PC-3 (cell line): ENCODE measurements at regions not wholly inside any gene's neighbourhood (a gene's known extent, or its start where the extent isn't known, plus 50 kb on each side); places are given as distances from the start of the nearest gene placed in this dataset.

Experiments used
- ATAC-seq: fragments of 200-7000 bp; cut with Tn5 transposase; 2 replicates; pipeline ENCODE4 v1.9.1; 2020; ENCODE audit warnings: mild to moderate bottlenecking, moderate library complexity
- BruUV-seq: library from RNA; stranded (reverse); fragments of 400-500 nt; replicated peaks from 2 replicates; lab custom pipeline; 2021; lab: Mats Ljungman, UMichigan
- CTCF ChIA-PET: fragments of 300-600 bp; sonication (Branson Sonifier 250); formaldehyde crosslinking; loops from one replicate; lab custom pipeline; 2022; ENCODE audit warnings: antibody characterized with exemption; lab: Charles Lee
- POLR2A ChIA-PET: fragments of 300-600 bp; sonication (Branson Sonifier 250); formaldehyde crosslinking; loops from one replicate; lab custom pipeline; 2022; ENCODE audit warnings: antibody characterized with exemption; ENCODE audit not compliant: unreplicated experiment; lab: Charles Lee
- DNase-seq: peaks from one replicate; pipeline ENCODE4 v3.0.0-alpha.2; 2015
- H2AFZ ChIP-seq: fragments of 300-600 bp; sonication (generic); 2 replicates; pipeline ENCODE4 v1.6.0; 2016; ENCODE audit warnings: antibody characterized with exemption, low read length
- H3F3A ChIP-seq: fragments of 300-600 bp; sonication (generic); one replicate; pipeline ENCODE4 v1.6.0; 2017; ENCODE audit warnings: antibody characterized with exemption, low read length, control low read depth, mild to moderate bottlenecking; ENCODE audit not compliant: unreplicated experiment
- H3K27ac ChIP-seq: fragments of 300-600 bp; sonication (generic); 2 replicates; pipeline ENCODE4 v1.5.1; 2016; ENCODE audit warnings: mild to moderate bottlenecking, low read length
- H3K27me3 ChIP-seq: fragments of 300-600 bp; sonication (generic); 2 replicates; pipeline ENCODE4 v1.6.1; 2016; ENCODE audit warnings: low read length, mixed read lengths
- H3K36me3 ChIP-seq: fragments of 300-600 bp; sonication (generic); 2 replicates; pipeline ENCODE4 v1.6.1; 2016; ENCODE audit warnings: low read depth, mixed run types, low read length, mixed read lengths
- H3K4me1 ChIP-seq: fragments of 300-600 bp; sonication (generic); 2 replicates; pipeline ENCODE4 v1.5.1; 2016; ENCODE audit warnings: low read length; ENCODE audit not compliant: insufficient read depth
- H3K4me2 ChIP-seq: fragments of 300-600 bp; sonication (generic); 2 replicates; pipeline ENCODE4 v1.6.0; 2016; ENCODE audit warnings: low read length
- H3K4me3 ChIP-seq: fragments of 300-600 bp; sonication (generic); 2 replicates; pipeline ENCODE4 v1.5.1; 2016; ENCODE audit warnings: mild to moderate bottlenecking, low read length, mixed read lengths
- H3K79me2 ChIP-seq: fragments of 300-600 bp; sonication (generic); 2 replicates; pipeline ENCODE4 v1.6.1; 2017; ENCODE audit warnings: low read length, mixed read lengths
- H3K9ac ChIP-seq: fragments of 300-600 bp; sonication (generic); 2 replicates; pipeline ENCODE4 v1.6.0; 2016; ENCODE audit warnings: mild to moderate bottlenecking, low read length
- H3K9me2 ChIP-seq: fragments of 300-600 bp; sonication (generic); replicated peaks from 2 replicates; pipeline ENCODE4 v1.6.1; 2016; ENCODE audit warnings: mixed run types, low read length, mixed read lengths
- H3K9me3 ChIP-seq: fragments of 300-600 bp; sonication (generic); 2 replicates; pipeline ENCODE4 v1.6.1; 2016; ENCODE audit warnings: low read length, mixed read lengths
- H4K20me1 ChIP-seq: fragments of 300-600 bp; sonication (generic); 2 replicates; pipeline ENCODE4 v1.6.1; 2016; ENCODE audit warnings: low read length, mixed read lengths
- EZH2 ChIP-seq: fragments of 300-600 bp; sonication (generic); IDR thresholded peaks from one replicate; pipeline ENCODE4 v1.6.1; 2017; ENCODE audit warnings: antibody characterized with exemption, mild to moderate bottlenecking, low read length; ENCODE audit not compliant: unreplicated experiment
- EZH2phosphoT487 ChIP-seq: fragments of 300-600 bp; sonication (generic); IDR thresholded peaks from 2 replicates; pipeline ENCODE4 v1.6.1; 2018; ENCODE audit warnings: mild to moderate bottlenecking, antibody characterized with exemption, low read length, borderline replicate concordance
- intact Hi-C: fragments of 100-400 bp; cut with micrococcal nuclease; formaldehyde crosslinking; loops from 2 replicates; pipeline ENCODE4 v1.9.0; 2023
- TF ChIP-seq, protein P1 (sequence below): fragments of 300-600 bp; sonication (generic); conservative IDR thresholded peaks from 2 replicates; pipeline ENCODE4 v1.5.1; 2017; ENCODE audit warnings: antibody characterized with exemption, low read depth, mild to moderate bottlenecking, low read length

DNA sequence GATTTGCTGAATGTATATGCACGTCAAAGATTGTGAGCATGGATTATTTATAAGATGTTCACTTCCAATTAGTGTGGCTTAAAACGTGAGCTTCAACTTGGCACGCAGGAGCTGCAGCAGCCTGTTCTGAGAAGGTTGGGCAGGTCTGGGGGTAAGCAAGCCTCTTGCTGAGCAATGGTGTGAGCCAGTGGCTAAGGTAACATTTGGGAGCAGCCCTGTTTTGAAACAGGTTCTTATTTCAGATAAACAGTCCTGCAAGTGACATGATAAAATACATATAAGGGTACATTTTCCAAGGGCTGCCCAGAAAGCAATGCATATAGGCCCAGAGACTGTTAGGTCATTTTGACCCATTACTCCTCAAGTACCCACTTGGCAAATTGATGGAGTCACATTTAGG, 415.3 kb downstream of the ZNF521 start:
- Histone ChIP-seq H4K20me1 (no peaks in the 10 kb centered on the region), H3K27me3 (peaks cover 26% of the 10 kb centered on the region), H3K4me1 (no peaks in the 10 kb centered on the region), H3K79me2 (no peaks in the 10 kb centered on the region), H3K4me3 (no peak overlapping the region), H3K27ac (no peak overlapping the region), H3K9ac (no peak overlapping the region), H3K4me2 (no peak overlapping the region), H3K9me3 (no peaks in the 10 kb centered on the region), H3F3A (no peaks in the 10 kb centered on the region), H3K36me3 (no peaks in the 10 kb centered on the region), H2AFZ (no peak overlapping the region), H3K9me2 (no peaks in the 10 kb centered on the region)
- no peak for TF ChIP-seq EZH2phosphoT487
- no peak for TF ChIP-seq EZH2
- TF ChIP-seq, protein P1, sequence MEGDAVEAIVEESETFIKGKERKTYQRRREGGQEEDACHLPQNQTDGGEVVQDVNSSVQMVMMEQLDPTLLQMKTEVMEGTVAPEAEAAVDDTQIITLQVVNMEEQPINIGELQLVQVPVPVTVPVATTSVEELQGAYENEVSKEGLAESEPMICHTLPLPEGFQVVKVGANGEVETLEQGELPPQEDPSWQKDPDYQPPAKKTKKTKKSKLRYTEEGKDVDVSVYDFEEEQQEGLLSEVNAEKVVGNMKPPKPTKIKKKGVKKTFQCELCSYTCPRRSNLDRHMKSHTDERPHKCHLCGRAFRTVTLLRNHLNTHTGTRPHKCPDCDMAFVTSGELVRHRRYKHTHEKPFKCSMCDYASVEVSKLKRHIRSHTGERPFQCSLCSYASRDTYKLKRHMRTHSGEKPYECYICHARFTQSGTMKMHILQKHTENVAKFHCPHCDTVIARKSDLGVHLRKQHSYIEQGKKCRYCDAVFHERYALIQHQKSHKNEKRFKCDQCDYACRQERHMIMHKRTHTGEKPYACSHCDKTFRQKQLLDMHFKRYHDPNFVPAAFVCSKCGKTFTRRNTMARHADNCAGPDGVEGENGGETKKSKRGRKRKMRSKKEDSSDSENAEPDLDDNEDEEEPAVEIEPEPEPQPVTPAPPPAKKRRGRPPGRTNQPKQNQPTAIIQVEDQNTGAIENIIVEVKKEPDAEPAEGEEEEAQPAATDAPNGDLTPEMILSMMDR = no peak
- intact Hi-C loops = no loop called here
- POLR2A ChIA-PET = no interaction called here
- CTCF ChIA-PET = no interaction called here
- no TSS peak for BruUV-seq
- ATAC-seq (no peak), DNase-seq (no peak)

DNA sequence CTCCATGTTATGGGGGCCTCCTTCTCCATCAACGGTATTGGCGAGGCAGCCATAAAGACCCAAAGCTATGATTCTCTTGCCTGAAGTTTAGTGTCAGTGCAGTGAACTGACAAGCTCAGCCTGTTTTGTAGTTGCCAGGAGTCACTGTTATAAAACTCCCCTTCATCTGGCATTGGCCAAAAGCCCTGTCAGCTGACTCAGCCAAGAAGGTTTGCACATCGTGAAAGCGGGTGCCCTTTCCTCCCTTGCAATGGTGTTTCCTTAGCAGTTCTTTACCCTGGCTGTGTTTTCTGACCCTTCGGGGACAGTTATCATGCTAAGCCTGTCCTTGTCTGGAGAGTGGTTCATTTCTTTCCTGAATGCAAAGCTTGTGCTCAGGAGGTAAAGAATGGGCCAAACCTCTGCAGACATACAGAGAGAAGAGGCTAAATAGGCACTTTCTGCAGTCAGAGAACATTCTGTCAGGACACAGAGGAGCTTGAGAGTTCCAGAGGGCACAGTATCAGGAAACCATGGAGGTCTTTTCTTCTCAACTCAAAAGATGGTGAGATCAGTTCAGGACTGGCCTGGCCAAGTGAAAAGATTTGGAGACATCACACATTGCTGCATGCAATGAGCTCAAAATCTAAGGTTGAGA, 414.2 kb downstream of the ZNF521 start:
- Histone ChIP-seq H3K27me3 (peaks cover 26% of the 10 kb centered on the region), H3K4me3 (no peak overlapping the region), H3K9me2 (no peaks in the 10 kb centered on the region), H3K4me2 (no peak overlapping the region), H4K20me1 (no peaks in the 10 kb centered on the region), H3K79me2 (no peaks in the 10 kb centered on the region), H3K4me1 (no peaks in the 10 kb centered on the region), H3K36me3 (no peaks in the 10 kb centered on the region), H2AFZ (no peak overlapping the region), H3K27ac (no peak overlapping the region), H3K9me3 (no peaks in the 10 kb centered on the region), H3K9ac (no peak overlapping the region), H3F3A (no peaks in the 10 kb centered on the region)
- CTCF ChIA-PET = no interaction called here
- intact Hi-C loops = no loop called here
- no peak for ATAC-seq
- TF ChIP-seq EZH2phosphoT487 (no peak), EZH2 (no peak)
- TF ChIP-seq, protein P1 = no peak
- BruUV-seq = no TSS peak
- DNase-seq = no peak
- POLR2A ChIA-PET = no interaction called here

DNA sequence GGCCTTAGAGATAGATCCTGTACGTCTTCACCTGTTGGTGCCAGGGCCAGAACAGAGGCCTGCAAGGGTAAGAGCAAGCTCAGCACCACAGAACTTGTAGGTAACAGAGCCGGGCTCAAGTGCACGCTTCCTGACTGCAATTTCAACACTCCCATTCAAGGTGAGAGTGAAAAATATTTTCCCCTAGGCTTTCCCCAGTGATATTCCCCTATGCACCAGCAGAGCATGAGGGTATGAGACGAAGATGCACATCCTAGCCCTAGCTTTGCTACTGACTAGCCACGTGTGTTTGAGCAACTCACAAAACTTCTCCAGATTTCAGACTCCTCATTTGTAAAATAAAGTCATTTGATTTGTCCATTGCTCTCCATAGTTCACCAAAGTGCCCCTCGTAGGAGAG, 411.6 kb downstream of the ZNF521 start:
- CTCF ChIA-PET = no interaction called here
- Histone ChIP-seq H3K9ac (no peak overlapping the region), H3F3A (no peaks in the 10 kb centered on the region), H3K9me2 (no peaks in the 10 kb centered on the region), H3K27ac (no peak overlapping the region), H3K27me3 (peaks cover 26% of the 10 kb centered on the region), H2AFZ (no peak overlapping the region), H3K4me1 (no peaks in the 10 kb centered on the region), H3K4me3 (no peak overlapping the region), H3K36me3 (no peaks in the 10 kb centered on the region), H4K20me1 (no peaks in the 10 kb centered on the region), H3K79me2 (no peaks in the 10 kb centered on the region), H3K4me2 (no peak overlapping the region), H3K9me3 (no peaks in the 10 kb centered on the region)
- TF ChIP-seq, protein P1 = no peak
- no peak for TF ChIP-seq EZH2phosphoT487
- no peak for TF ChIP-seq EZH2
- intact Hi-C loops = no loop called here
- ATAC-seq = no peak
- BruUV-seq = no TSS peak
- DNase-seq = no peak
- POLR2A ChIA-PET = no interaction called here
